GM18508 (cell line): ENCODE measurements at regions not wholly inside any gene's neighbourhood (a gene's known extent, or its start where the extent isn't known, plus 50 kb on each side); places are given as distances from the start of the nearest gene placed in this dataset.

Source experiments
- ATAC-seq: cut with Tn5 transposase; IDR thresholded peaks from one replicate; pipeline ENCODE4 v1.9.1; 2021; ENCODE audit warnings: moderate number of reproducible peaks; ENCODE audit not compliant: insufficient read depth, unreplicated experiment

DNA sequence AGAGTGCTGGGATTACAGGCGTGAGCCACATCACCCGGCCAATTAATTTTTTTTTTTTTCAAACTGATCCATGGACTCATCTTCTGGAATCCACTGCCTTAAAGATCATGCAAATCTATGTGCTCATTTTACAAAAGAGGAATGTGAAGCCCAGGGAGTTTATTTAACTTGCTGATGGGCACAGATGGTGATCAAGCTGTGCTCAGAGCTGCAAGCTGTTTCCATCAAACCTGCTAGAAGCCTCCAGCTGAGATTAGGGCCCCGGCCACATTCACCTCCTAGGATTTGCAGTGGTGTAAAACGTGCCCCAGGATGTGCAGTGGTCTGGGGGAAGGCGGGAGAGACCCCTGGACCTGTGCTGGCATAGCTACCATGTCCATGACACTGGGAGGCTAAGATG lies 56.1 kb upstream of the TUT7 start:
- ATAC-seq = no peak

- no peak for ATAC-seq
These were observed 53.9 kb upstream of the TUT7 start for GRCh38 chr9:86408121-86408520.

DNA sequence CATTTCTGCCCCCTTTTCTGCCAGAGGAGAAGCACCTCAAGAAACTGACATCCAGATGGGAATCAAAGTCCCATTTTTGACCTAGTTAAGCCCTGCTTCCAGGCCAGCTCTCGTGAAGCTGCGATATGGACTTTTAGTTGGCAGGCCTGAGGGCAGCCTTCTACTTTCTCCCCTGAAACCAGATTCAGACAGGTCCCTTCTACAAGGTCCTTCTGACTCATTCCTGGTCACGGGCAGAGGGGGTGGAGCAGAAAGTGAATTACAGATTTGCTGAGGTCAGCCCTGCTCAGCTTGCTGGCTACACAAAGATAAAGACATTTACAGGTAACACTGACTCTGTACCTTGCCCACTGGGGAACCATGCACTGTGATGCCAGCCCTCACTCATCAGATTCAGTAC lies 52.8 kb upstream of the TUT7 start:
- no peak for ATAC-seq

DNA sequence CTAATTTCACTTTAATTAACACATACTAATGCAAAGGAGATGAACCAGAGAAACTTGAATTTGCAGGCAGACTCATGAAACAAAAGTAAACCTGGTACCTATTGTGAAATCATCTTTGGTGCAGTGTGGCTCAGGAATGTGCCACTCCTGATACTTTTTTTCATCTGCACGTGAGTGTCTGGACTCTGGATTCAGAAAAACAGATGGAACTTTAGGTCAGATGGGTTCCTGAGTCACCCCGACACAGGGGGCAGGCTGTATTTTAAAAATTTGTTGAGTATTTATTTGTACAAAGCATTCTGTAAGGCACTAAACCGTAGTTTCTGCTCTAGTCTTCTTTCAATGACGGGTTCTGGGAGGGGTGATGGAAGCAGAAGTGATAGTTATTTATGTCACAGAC lies 52.2 kb upstream of the TUT7 start:
- ATAC-seq = no peak

DNA sequence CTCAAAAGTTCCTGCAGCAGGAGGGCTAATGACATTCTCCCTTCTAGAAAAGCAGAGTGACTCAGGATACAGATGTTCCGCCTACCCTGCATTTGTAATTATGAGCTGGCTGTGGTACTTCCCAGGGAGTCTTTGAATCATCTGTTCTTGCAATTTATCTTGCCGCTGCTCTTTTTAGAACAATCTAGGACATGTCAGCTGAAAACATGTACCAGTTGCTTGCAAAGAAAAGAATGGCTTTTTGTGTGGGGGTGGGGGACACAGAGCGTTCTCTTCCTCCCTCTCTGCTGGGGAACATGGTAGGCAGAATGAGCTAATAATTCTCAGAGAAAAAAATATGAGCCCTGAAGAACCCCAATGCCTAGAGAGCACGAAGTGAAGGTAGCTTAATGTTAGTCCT lies 51.7 kb upstream of the TUT7 start:
- no peak for ATAC-seq

DNA sequence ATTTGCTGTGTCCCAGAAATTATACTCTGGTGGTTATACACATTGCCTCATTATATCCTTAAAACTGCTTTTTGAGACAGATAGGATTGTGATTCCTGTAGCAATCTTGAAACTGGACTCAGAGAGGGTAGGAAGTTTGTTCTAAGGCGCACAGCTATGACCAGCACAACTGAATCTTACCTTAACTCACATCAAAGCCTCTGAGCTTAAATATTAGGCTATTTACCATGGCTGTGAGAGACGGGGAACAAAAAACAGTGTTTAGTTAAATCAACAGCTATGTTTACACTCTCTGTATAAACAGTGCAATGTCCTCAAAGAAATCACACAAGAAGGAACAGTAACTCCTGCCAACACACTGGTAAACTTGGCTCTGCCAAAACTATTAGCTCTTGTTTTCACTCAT lies 50.9 kb upstream of the TUT7 start:
- ATAC-seq = no peak
